Stimulated activated CD4-positive, alpha-beta T cell treated with anti-CD3 and anti-CD28 coated beads, TNF-alpha, amount 100 ng/mL, for 24 hours (primary cell): ENCODE measurements at regions not wholly inside any gene's neighbourhood (a gene's known extent, or its start where the extent isn't known, plus 50 kb on each side); places are given as distances from the start of the nearest gene placed in this dataset.

Experiments
- DNase-seq, 3 experiments: peaks; one replicate each; pipeline ENCODE4 v3.0.0-alpha.2; 2020; ENCODE audit warnings: low read depth in 3 of 3

DNA sequence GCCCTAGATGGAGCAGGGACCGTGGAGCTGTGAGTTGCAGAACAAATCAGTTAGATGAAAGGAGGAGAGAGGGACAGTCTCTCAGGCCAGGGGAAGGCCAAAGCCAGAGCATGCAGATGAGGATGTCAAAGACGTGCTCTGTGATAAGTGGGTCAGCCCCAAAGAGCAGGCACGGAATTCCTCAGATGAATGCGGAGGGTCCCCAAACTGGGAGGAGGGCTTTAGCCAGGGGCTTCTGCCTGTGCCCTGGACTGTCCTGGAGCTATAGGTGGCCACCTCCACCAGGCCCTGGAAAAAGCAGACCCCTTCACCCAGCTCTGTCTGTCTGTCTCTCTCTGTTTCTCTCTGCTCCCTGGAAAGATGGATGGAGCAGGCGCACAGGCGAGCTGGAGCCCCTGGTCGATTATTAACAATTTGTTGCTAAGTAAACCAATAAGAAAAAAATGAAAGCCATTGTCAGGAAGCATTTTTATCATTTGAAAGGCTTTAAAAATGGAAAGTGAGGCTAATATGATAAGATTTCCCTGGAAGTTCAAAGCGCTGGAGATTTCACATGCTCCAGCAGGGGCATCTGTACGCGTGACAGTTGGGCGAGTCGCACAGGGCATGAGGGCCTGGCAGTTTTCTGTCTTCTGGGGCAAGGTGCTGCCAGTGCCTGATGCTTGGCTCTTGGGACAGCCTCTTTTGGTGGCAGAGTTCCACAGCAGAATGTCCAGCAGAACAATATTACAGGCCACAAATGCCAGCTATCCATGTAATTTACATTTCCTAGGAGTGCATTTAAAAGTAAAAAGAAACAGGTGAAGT lies 241.0 kb downstream of the GLI2 start:
- DNase-seq = no peak

DNA sequence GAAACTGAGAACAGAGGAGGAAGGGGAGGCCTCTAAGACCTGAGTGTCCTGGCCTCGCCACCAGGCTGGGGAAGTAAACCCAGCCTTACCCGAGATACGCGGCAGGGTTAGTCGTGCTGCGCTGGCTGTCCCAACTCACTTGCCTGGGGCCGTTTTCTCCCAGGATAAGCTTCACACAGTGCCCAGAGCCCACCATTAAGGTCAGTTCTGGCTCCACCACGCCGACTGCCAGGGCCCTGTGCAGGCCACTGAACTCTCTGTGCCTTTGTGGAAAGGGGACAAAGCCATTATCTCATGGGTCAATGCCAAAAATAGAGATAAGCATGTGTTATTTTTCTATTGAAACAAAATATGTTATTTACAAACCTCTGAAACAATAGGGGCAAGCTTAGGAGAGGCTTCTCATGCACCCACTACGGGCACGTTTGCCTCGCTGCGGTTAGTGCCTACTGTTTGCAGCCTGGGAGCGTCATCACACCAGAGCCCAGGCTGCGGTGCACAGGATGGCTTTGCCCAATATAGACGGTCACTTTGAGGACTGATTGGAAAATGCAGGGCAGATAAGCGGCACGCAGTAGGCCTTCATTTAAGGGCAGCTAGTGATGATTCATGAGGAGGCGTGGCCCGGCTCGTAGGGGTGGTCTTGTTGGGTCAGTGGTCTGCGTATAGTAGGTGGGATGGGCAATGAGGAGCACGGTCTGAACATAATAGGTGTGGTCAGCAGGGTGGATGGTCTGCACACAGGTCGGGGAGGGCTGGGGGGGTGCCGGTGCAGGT lies 242.1 kb downstream of the GLI2 start:
- no peak for DNase-seq

DNA sequence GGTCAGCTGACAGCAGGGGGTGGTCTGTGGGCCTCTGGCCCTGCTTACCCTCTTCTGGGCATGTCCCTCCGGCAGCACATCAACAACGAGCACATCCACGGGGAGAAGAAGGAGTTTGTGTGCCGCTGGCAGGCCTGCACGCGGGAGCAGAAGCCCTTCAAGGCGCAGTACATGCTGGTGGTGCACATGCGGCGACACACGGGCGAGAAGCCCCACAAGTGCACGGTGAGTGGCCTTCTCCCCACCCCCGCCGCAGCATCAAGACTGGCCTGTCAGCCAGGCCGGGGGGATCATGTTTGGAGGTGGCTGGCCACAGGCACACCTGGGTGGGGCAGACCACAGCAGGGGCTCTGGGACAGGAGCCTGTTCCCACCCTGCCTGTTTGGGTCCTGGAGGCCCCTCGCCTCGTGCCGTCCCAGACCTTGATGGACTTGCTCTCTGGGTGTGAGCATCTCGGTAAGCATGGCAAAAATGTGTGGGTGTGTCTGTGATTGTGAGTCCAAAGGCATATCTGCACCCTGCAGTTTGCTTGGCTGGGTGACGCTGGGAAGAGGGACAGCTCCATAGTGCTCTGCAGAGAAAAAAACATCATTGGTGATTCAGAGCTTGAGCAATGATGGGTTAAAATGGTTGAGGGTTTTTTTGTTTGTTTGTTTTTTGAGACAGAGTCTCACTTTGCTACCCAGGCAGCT lies 242.8 kb downstream of the GLI2 start:
- no peak for DNase-seq

DNA sequence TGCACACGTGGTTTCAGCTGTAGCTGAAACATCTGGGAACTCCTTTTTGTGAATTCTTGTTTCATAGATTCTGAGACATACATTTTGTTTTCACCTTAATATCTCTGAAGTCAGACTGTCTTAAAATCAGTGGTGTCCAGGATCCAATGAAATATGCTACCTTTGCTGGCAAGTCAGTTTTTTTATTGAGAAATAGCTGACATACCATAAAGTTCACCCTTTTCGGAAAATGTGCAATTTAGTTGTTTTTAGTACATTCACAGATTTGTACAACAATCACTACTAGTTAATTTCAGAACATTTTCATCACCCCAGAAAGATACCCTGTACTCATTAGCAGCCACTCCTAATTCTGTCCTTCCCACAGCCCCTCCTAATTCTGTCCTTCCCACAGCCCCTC lies 243.7 kb downstream of the GLI2 start:
- no peak for DNase-seq

DNA sequence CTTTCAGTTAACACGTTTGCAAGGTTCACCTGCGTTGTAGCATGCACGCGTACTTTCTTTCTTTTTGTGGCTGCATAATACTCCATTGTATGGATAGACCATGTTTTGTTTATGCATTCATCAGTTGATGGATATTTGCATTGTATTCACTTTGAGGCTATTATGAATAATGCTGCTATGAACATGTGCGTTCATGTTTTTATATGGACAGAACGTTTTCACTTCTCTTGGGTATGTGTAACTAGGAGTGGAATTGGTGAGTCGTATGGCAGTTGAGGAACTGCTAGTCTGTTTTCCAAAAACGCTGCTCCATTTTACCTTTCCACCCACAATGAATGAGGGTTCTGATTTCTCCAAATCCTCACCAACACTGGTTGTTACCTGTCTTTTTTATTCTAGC lies 244.3 kb downstream of the GLI2 start:
- DNase-seq = no peak

DNA sequence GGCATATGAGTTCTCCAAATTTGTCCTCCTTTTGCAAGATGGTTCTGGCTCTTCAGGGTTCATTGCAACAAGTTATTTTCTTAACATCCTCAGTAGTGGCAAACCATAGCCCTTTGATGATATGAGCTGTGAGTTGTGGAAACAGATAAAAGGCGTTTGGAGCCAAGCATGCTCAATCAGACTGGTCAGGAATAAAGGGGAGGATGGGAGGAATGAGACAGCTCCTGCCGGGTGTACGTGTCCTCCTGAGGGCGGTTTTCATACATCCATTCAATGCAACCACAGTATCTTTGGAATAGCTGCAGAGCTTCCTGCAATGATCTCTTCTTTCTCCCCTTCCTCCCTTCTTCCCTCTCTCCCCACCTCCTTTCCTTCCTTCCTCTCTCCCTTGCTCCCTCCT lies 245.8 kb downstream of the GLI2 start:
- DNase-seq = no peak

DNA sequence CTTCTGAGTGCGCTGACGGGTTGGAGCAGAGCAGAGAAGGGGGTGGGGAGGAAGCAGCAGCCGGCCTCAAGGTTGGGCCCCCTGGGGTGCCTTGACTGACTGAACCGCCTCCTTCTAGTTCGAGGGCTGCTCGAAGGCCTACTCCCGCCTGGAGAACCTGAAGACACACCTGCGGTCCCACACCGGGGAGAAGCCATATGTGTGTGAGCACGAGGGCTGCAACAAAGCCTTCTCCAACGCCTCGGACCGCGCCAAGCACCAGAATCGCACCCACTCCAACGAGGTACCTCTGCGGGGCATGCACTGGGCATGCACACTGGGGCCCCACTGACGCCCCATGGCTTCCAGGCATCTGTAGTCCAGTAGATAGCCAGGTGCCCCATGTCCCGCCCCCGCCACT lies 246.9 kb downstream of the GLI2 start:
- no peak for DNase-seq

DNA sequence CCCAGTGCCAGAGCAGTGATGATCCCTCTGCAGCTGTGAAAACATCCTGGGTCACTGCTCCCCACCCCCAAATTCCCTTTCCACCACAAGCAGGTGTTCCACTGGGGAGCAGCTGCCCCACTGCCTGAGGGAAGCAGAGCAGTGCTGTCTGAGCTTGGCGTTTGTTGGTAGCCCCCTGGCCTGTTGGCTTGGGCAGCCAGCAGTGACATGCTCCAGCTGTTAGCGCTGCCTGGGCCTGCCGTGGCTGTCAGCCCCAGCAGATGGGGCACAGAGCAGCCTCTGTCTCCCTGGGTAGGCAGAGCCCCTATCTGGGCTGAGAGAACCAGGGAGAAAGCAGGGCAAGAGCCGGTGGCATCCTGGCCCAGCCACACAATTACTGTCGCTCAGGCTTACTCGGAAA lies 247.7 kb downstream of the GLI2 start:
- no peak for DNase-seq

DNA sequence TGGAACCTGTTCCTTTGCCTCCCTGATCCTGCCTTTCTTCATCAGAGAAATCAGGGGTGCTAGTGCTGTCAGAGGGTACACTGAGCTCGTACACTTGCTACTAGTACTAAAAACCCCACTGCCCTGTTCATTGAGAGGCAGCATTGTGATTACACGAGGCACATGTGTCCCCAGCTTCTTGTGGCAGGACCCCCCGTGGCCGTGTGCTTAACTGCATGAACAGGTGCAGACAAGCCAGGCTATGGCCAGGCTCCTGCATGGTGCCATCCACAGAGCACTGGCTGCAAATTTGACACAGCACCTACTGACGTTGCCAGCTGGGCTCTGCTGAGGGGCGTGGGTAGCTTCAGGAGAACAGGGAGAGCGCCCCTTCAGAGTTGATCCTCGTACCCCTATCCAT lies 248.4 kb downstream of the GLI2 start:
- no peak for DNase-seq

DNA sequence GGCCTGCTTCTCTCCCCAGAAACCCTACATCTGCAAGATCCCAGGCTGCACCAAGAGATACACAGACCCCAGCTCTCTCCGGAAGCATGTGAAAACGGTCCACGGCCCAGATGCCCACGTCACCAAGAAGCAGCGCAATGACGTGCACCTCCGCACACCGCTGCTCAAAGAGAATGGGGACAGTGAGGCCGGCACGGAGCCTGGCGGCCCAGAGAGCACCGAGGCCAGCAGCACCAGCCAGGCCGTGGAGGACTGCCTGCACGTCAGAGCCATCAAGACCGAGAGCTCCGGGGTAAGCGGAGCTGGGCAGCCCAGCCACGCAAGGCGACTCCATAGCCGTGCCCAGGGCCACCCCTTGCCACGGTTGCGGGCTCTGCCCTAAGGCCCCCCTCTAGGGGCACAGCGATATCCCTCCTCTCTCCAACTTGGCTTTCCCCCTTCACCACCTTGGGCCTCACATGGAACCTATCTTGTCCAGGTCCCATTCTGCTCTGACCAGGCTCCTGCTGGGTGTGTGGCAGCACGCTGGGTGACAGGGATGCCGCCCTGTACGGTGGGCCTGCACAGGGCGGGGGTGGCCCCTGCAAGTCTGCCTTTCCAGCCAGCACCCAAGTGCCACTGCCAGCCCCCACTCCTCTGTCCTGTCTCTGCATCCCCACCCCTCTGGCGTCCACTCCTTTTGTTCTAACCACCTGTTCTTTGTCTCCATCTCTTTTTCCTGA lies 248.9 kb downstream of the GLI2 start:
- DNase-seq = no peak

DNA sequence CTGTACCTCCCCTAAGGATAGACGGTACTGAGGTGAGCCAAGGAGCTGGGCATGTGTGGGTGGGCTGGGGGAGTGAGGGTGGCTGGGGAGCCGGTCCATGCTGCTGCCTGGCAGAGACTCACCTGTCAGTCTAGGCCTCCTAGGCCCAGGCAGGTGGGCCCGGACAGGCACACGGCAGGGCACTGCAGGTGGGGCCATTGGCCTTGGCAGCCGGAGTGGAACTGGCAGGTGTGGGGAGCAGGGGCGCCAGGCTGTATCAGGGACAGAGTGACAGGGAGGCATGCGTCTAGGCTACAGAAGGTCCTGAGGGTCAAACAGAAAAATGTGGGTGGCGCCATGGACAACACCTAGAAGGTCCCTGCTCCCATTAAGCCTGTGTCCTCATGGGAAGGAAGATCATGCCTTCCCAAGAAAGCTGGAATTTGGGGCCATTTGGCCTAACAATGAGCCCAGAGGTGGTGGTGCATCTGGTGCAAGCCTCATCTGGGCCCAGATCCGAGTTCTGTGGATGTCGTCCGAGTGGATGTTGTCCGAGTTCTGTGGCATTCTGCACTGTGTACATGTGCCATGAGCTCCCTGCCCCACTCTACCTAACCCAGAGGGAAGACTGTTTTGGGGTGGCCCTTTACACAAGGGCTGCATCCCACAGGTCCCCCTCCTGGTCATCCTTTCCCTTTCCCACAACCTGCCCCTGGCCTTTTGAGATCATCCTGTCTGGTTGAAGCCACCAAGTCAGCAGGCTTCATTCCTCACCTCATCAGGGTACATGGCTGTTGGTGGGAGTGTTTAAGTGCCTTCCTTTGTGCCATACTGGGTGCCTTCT lies 249.7 kb downstream of the GLI2 start:
- DNase-seq = no peak

DNA sequence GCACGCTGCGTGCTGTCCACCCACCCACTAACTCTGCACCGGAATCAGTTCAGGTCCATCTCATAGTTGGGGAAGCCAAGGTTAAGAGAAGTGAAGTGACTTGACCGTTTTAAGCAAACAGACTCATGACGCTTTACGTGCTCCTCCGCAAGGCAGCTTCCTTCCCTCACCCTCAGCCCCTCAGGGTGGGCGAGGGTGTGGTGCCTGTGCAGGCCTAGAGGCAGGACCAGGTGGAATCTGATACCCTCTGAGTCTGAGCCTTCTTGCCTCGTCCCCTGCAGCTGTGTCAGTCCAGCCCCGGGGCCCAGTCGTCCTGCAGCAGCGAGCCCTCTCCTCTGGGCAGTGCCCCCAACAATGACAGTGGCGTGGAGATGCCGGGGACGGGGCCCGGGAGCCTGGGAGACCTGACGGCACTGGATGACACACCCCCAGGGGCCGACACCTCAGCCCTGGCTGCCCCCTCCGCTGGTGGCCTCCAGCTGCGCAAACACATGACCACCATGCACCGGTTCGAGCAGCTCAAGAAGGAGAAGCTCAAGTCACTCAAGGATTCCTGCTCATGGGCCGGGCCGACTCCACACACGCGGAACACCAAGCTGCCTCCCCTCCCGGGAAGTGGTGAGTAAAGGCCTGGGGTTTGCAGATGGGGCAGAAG lies 250.5 kb downstream of the GLI2 start:
- DNase-seq = no peak

DNA sequence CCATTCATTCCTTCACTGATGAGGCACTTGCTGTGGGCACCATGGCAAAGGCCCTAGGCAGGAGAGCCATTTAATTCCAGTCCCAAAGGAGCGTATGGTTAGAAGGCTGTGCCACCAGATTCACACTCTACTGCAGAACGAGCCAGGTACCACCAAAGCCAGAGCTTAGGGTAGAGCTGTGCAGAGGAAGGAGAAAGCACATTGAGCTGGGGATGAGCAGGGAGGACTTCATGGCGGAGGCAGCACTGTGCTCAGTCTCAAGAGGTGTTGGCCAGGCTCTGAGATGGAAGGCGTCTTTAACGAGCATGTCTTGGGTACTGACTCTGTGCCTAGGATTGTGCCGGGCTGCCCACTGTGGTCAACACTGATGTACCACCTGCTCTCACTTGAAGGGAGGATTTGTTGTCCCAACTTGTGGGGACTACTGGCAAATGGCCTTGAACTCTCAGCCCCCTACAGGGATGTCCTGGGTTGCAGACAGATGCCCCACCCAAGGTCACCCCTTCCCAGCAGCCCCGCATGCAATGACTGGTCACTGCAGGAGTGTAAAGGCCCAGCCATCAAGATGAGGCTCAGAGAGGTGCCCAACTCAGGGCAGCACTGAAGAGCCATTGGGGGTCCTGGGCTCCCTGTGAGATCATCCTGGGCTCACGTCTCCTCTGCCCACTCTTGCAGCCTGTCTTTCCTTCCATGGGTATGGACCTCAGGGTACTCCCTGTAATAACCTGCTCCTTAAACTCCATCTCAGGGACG lies 251.4 kb downstream of the GLI2 start:
- DNase-seq = no peak

DNA sequence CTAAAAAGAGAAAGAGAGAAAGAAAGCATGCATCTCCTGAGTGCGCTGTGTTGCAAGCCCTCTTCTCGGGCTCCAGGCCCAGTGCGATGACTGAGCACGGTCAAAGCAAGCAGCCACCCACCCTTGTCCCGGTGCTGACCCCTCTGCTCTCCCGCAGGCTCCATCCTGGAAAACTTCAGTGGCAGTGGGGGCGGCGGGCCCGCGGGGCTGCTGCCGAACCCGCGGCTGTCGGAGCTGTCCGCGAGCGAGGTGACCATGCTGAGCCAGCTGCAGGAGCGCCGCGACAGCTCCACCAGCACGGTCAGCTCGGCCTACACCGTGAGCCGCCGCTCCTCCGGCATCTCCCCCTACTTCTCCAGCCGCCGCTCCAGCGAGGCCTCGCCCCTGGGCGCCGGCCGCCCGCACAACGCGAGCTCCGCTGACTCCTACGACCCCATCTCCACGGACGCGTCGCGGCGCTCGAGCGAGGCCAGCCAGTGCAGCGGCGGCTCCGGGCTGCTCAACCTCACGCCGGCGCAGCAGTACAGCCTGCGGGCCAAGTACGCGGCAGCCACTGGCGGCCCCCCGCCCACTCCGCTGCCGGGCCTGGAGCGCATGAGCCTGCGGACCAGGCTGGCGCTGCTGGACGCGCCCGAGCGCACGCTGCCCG lies 252.5 kb downstream of the GLI2 start:
- DNase-seq = no peak

DNA sequence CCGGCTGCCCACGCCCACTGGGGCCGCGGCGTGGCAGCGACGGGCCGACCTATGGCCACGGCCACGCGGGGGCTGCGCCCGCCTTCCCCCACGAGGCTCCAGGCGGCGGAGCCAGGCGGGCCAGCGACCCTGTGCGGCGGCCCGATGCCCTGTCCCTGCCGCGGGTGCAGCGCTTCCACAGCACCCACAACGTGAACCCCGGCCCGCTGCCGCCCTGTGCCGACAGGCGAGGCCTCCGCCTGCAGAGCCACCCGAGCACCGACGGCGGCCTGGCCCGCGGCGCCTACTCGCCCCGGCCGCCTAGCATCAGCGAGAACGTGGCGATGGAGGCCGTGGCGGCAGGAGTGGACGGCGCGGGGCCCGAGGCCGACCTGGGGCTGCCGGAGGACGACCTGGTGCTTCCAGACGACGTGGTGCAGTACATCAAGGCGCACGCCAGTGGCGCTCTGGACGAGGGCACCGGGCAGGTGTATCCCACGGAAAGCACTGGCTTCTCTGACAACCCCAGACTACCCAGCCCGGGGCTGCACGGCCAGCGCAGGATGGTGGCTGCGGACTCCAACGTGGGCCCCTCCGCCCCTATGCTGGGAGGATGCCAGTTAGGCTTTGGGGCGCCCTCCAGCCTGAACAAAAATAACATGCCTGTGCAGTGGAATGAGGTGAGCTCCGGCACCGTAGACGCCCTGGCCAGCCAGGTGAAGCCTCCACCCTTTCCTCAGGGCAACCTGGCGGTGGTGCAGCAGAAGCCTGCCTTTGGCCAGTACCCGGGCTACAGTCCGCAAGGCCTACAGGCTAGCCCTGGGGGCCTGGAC lies 253.2 kb downstream of the GLI2 start:
- DNase-seq = no peak

DNA sequence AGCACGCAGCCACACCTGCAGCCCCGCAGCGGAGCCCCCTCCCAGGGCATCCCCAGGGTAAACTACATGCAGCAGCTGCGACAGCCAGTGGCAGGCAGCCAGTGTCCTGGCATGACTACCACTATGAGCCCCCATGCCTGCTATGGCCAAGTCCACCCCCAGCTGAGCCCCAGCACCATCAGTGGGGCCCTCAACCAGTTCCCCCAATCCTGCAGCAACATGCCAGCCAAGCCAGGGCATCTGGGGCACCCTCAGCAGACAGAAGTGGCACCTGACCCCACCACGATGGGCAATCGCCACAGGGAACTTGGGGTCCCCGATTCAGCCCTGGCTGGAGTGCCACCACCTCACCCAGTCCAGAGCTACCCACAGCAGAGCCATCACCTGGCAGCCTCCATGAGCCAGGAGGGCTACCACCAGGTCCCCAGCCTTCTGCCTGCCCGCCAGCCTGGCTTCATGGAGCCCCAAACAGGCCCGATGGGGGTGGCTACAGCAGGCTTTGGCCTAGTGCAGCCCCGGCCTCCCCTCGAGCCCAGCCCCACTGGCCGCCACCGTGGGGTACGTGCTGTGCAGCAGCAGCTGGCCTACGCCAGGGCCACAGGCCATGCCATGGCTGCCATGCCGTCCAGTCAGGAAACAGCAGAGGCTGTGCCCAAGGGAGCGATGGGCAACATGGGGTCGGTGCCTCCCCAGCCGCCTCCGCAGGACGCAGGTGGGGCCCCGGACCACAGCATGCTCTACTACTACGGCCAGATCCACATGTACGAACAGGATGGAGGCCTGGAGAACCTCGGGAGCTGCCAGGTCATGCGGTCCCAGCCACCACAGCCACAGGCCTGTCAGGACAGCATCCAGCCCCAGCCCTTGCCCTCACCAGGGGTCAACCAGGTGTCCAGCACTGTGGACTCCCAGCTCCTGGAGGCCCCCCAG lies 254.1 kb downstream of the GLI2 start:
- no peak for DNase-seq

DNA sequence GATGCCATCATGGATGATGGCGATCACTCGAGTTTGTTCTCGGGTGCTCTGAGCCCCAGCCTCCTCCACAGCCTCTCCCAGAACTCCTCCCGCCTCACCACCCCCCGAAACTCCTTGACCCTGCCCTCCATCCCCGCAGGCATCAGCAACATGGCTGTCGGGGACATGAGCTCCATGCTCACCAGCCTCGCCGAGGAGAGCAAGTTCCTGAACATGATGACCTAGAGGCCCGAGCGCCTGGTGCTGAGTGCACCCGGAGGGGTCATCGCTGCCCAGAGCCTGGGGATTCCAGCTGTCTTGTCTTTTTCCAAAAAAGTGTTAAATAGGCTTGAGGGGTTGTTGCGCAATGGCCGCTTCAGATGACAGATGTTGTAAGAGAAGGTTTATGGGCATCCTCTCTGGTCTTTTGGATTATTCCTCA lies 254.8 kb downstream of the GLI2 start:
- DNase-seq = no peak
